ENCODE measurements at regions not wholly inside any gene's neighbourhood (a gene's known extent, or its start where the extent isn't known, plus 50 kb on each side); places are given as distances from the start of the nearest gene placed in this dataset.

GRCh38 chr3:43163895-43164493 is 58.1 kb upstream of the POMGNT2 start:
- no peak for TF ChIP-seq EZH2 (IDR thresholded peaks at IDR 0.05; ENCODE audit: borderline replicate concordance)
- no peak for TF ChIP-seq CTCF (IDR thresholded peaks at IDR 0.05; ENCODE audit: poor library complexity)
- TF ChIP-seq EZH2phosphoT487 (IDR thresholded peaks at IDR 0.05; ENCODE audit: low read depth, severe bottlenecking, unreplicated experiment), result no peak
- WGBS (ENCODE audit: low lambda C conversion rate, missing lambda C conversion rate), result 69% methylated on average over 9 of the region's 9 CpGs
- no peak for DNase-seq (ENCODE audit: low spot score)

GRCh38 chr3:43162230-43163084 is 56.6 kb upstream of the POMGNT2 start:
- WGBS (ENCODE audit: low lambda C conversion rate, missing lambda C conversion rate), result 68% methylated on average over 13 of the region's 13 CpGs
- Histone ChIP-seq H3K27ac (no peak overlapping the region), H3K4me2 (no peak overlapping the region), H3K4me1 (ENCODE audit: insufficient read depth) (no peaks in the 10 kb centered on the region), H2AFZ (no peak overlapping the region), H3K36me3 (replicated peaks; ENCODE audit: insufficient read depth, low read depth) (no peaks in the 10 kb centered on the region), H3K9me2 (replicated peaks; ENCODE audit: insufficient read depth) (no peaks in the 10 kb centered on the region), H3K9me3 (ENCODE audit: low read depth) (no peaks in the 10 kb centered on the region), H4K20me1 (ENCODE audit: insufficient read depth, poor library complexity, severe bottlenecking) (no peaks in the 10 kb centered on the region), H3K79me2 (no peaks in the 10 kb centered on the region), H3K4me3 (no peak overlapping the region), H3K27me3 (no peaks in the 10 kb centered on the region)
- DNase-seq (ENCODE audit: low spot score), result peak; percentile 56
- peak; percentile 75 for TF ChIP-seq CTCF (IDR thresholded peaks at IDR 0.05; ENCODE audit: poor library complexity)
- no peak for TF ChIP-seq EZH2 (IDR thresholded peaks at IDR 0.05; ENCODE audit: borderline replicate concordance)

More at GRCh38 chr3:43163895-43164493, 58.1 kb upstream of the POMGNT2 start:
- no peaks in the 10 kb centered on the region for H3K9me3 ChIP-seq (ENCODE audit: low read depth)
- no peak overlapping the region for H3K27ac ChIP-seq
- no peaks in the 10 kb centered on the region for H3K9me2 ChIP-seq (replicated peaks; ENCODE audit: insufficient read depth)
- no peaks in the 10 kb centered on the region for H3K27me3 ChIP-seq
- no peaks in the 10 kb centered on the region for H3K4me1 ChIP-seq (ENCODE audit: insufficient read depth)
- no peak overlapping the region for H3K4me2 ChIP-seq
- H2AFZ ChIP-seq, result no peak overlapping the region
- H3K4me3 ChIP-seq, result no peak overlapping the region
- H3K36me3 ChIP-seq (replicated peaks; ENCODE audit: insufficient read depth, low read depth), result no peaks in the 10 kb centered on the region
- H4K20me1 ChIP-seq (ENCODE audit: insufficient read depth, poor library complexity, severe bottlenecking), result no peaks in the 10 kb centered on the region
- H3K79me2 ChIP-seq, result no peaks in the 10 kb centered on the region

- no peak overlapping the region for H3K4me3 ChIP-seq
- no peaks in the 10 kb centered on the region for H4K20me1 ChIP-seq (ENCODE audit: insufficient read depth, poor library complexity, severe bottlenecking)
- no peak overlapping the region for H3K27ac ChIP-seq
- no peaks in the 10 kb centered on the region for H3K9me3 ChIP-seq (ENCODE audit: low read depth)
- no peaks in the 10 kb centered on the region for H3K79me2 ChIP-seq
- H3K9me2 ChIP-seq (replicated peaks; ENCODE audit: insufficient read depth), result no peaks in the 10 kb centered on the region
- no peak for TF ChIP-seq EZH2phosphoT487 (IDR thresholded peaks at IDR 0.05; ENCODE audit: low read depth, severe bottlenecking, unreplicated experiment)
- no peak for TF ChIP-seq EZH2 (IDR thresholded peaks at IDR 0.05; ENCODE audit: borderline replicate concordance)
- TF ChIP-seq CTCF (IDR thresholded peaks at IDR 0.05; ENCODE audit: poor library complexity), result no peak
- no peak overlapping the region for H3K4me2 ChIP-seq
- H2AFZ ChIP-seq, result no peak overlapping the region
- DNase-seq (ENCODE audit: low spot score), result no peak
- H3K27me3 ChIP-seq, result peaks cover under 1% of the 10 kb centered on the region
- WGBS (ENCODE audit: low lambda C conversion rate, missing lambda C conversion rate), result 60% methylated on average over 5 of the region's 5 CpGs
- no peaks in the 10 kb centered on the region for H3K4me1 ChIP-seq (ENCODE audit: insufficient read depth)
- H3K36me3 ChIP-seq (replicated peaks; ENCODE audit: insufficient read depth, low read depth), result no peaks in the 10 kb centered on the region
Measured at GRCh38 chr3:43161684-43162229, 55.9 kb upstream of the POMGNT2 start.

All from hepatocyte (in vitro differentiated cells).